HepG2 (cell line): ENCODE measurements at regions not wholly inside any gene's neighbourhood (a gene's known extent, or its start where the extent isn't known, plus 50 kb on each side); places are given as distances from the start of the nearest gene placed in this dataset.

Source experiments
- ATAC-seq: fragments of 200-7000 bp; cut with Tn5 transposase; 3 replicates; pipeline ENCODE4 v1.9.1; 2020; ENCODE audit warnings: mild to moderate bottlenecking, moderate library complexity
- BruUV-seq: library from RNA; stranded (reverse); fragments of 400-500 nt; replicated peaks from 2 replicates; lab custom pipeline; 2021; lab: Mats Ljungman, UMichigan
- CTCF ChIA-PET: fragments of 300-600 bp; formaldehyde crosslinking; extraction: SDS; loops from one replicate; lab custom pipeline; 2021; ENCODE audit warnings: low total read pairs, inconsistent platforms, low intra/inter-chr PET ratio; lab: Yijun Ruan, JAX
- POLR2A ChIA-PET: fragments of 350-600 bp; sonication (Branson Sonifier 250); formaldehyde crosslinking; loops from one replicate; lab custom pipeline; 2020; ENCODE audit warnings: antibody characterized with exemption, inconsistent platforms; lab: Yijun Ruan, JAX
- DNase-seq: peaks from one replicate; pipeline ENCODE4 v3.0.0-alpha.2; 2015; ENCODE audit warnings: low spot score
- FAIRE-seq: peaks from 3 replicates; lab custom pipeline; 2011; peaks lifted over from hg19 to GRCh38; lab: Jason Lieb, UNC
- H2AFZ ChIP-seq: one replicate; pipeline ENCODE4 v1.6.1; 2011; ENCODE audit warnings: low read length, inconsistent platforms
- H3K27ac ChIP-seq: fragments of 300-600 bp; 3 replicates; pipeline ENCODE4 v1.8.0; 2011; ENCODE audit warnings: mixed run types, mild to moderate bottlenecking, mixed read lengths, low read length, inconsistent platforms; ENCODE audit not compliant: insufficient read depth; ENCODE audit errors: extremely low read length
- H3K27me3 ChIP-seq, 2 experiments: fragments of 200-600 bp in 1 of 2; 2 replicates in 1 of 2; 3 replicates in 1 of 2; pipeline versions ENCODE4 v1.6.0 to v1.8.0; 2011; ENCODE audit warnings: low read length in 2 of 2, mild to moderate bottlenecking in 2 of 2, moderate library complexity in 2 of 2, inconsistent platforms in 1 of 2; ENCODE audit not compliant: insufficient read depth in 2 of 2, control insufficient read depth in 1 of 2
- H3K36me3 ChIP-seq, 2 experiments: fragments of 200-600 bp in 1 of 2; replicated peaks in 1 of 2; 2 replicates in 1 of 2; 3 replicates in 1 of 2; pipeline versions ENCODE4 v1.5.1 to v1.8.0; 2011; ENCODE audit warnings: low read length in 2 of 2, inconsistent platforms in 1 of 2; ENCODE audit not compliant: insufficient read depth in 2 of 2, control insufficient read depth in 1 of 2
- H3K4me1 ChIP-seq: 2 replicates; pipeline ENCODE4 v1.5.1; 2012; ENCODE audit warnings: low read length, inconsistent platforms; ENCODE audit not compliant: insufficient read depth
- H3K4me2 ChIP-seq: 2 replicates; pipeline ENCODE4 v1.6.0; 2011; ENCODE audit warnings: low read depth, low read length, inconsistent platforms
- H3K4me3 ChIP-seq, 3 experiments: fragments of 200-600 bp in 1 of 3; sonication (generic), shearing (Covaris generic) in 1 of 3; replicated peaks in 1 of 3; 2 replicates each; pipeline ENCODE4 v1.5.1; 2011 to 2016; ENCODE audit warnings: low read length in 3 of 3, inconsistent platforms in 2 of 3, low read depth in 2 of 3, mild to moderate bottlenecking in 2 of 3, control low read depth in 1 of 3, mixed read lengths in 1 of 3; ENCODE audit not compliant: insufficient read depth in 1 of 3
- H3K79me2 ChIP-seq: one replicate; pipeline ENCODE4 v1.6.1; 2011; ENCODE audit warnings: low read length, inconsistent platforms; ENCODE audit not compliant: insufficient read depth
- H3K9ac ChIP-seq: 2 replicates; pipeline ENCODE4 v1.6.0; 2011; ENCODE audit warnings: mild to moderate bottlenecking, low read depth, low read length, inconsistent platforms; ENCODE audit not compliant: insufficient read depth
- H3K9me3 ChIP-seq: 2 replicates; pipeline ENCODE4 v1.5.1; 2012; ENCODE audit warnings: mild to moderate bottlenecking, low read length
- H4K20me1 ChIP-seq: 2 replicates; pipeline ENCODE4 v1.6.0; 2011; ENCODE audit warnings: inconsistent platforms, mild to moderate bottlenecking, low read length, moderate library complexity; ENCODE audit not compliant: insufficient read depth
- AHR ChIP-seq: IDR thresholded peaks from 2 replicates; pipeline ENCODE4 v1.6.1; 2018; ENCODE audit warnings: missing genetic modification reagents, missing compliant biosample characterization
- GRHL1 ChIP-seq: sonication (generic); formaldehyde crosslinking; conservative IDR thresholded peaks from 2 replicates; pipeline ENCODE4 v1.8.0; 2022; ENCODE audit warnings: missing genetic modification reagents
- ZNF18 ChIP-seq: sonication (generic); formaldehyde crosslinking; IDR thresholded peaks from 2 replicates; pipeline ENCODE4 v1.8.0; 2022; ENCODE audit warnings: mild to moderate bottlenecking, missing genetic modification reagents; ENCODE audit not compliant: insufficient replicate concordance
- WGBS: methylation state at CpG from one replicate; pipeline ENCODE4 v1.1.6; 2017; ENCODE audit warnings: low lambda C conversion rate; 5-methylcytosine and 5-hydroxymethylcytosine counted together
- in situ Hi-C: cut with HindIII; loops from 2 replicates; pipeline ENCODE4 v1.10.0; 2017; ENCODE audit warnings: low pct_unique_long_range_greater_than_20kb; ENCODE audit not compliant: extremely low pct_ligation_motif_present
- intact Hi-C: fragments of 100-400 bp; cut with micrococcal nuclease; formaldehyde crosslinking; loops from one replicate; pipeline ENCODE4 v1.10.0; 2022; ENCODE audit not compliant: unreplicated experiment
- TF ChIP-seq, protein P1 (sequence below): sonication (generic); formaldehyde crosslinking; IDR thresholded peaks from 2 replicates; pipeline ENCODE4 v1.5.1; 2020; ENCODE audit warnings: mild to moderate bottlenecking, missing genetic modification reagents, moderate library complexity

DNA sequence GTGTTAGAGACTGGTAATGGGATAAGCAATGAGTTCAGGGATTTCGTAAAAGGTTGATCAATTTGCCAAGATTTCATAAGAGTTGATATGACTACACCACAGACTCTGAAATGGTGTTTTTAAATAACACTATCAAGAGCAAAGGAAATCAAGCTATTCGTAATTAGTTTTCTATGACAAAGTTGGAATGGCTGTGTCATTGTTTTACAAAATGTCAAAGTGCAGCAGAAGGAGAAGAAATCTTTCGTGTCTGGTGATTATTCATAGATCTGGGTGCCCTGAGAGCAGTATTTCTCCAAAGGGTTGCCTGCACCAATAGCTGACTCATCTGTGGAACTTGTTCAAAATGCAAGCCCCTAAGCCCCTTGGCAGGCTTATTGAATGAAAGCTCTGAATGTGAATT lies 70.1 kb downstream of the NABP1 start:
- CTCF ChIA-PET = no interaction called here
- intact Hi-C loops = no loop called here
- Histone ChIP-seq H2AFZ (no peak overlapping the region), H3K4me1 (no peaks in the 10 kb centered on the region), H3K79me2 (no peaks in the 10 kb centered on the region), H3K4me3 (no peak overlapping the region), H3K4me2 (no peak overlapping the region), H4K20me1 (no peaks in the 10 kb centered on the region), H3K36me3 (no peaks in the 10 kb centered on the region), H3K9ac (no peak overlapping the region), H3K27me3 (no peaks in the 10 kb centered on the region), H3K9me3 (no peaks in the 10 kb centered on the region), H3K27ac (no peak overlapping the region)
- 8% methylated on average over 3 of the region's 3 CpGs for WGBS
- BruUV-seq = no TSS peak
- POLR2A ChIA-PET = no interaction called here
- in situ Hi-C loops = no loop called here
- DNase-seq (no peak), FAIRE-seq (no peak), ATAC-seq (no peak)
- TF ChIP-seq GRHL1 (CRISPR knock-in tag) (no peak), AHR (no peak), ZNF18 (CRISPR knock-in tag) (no peak)
- TF ChIP-seq, protein P1, sequence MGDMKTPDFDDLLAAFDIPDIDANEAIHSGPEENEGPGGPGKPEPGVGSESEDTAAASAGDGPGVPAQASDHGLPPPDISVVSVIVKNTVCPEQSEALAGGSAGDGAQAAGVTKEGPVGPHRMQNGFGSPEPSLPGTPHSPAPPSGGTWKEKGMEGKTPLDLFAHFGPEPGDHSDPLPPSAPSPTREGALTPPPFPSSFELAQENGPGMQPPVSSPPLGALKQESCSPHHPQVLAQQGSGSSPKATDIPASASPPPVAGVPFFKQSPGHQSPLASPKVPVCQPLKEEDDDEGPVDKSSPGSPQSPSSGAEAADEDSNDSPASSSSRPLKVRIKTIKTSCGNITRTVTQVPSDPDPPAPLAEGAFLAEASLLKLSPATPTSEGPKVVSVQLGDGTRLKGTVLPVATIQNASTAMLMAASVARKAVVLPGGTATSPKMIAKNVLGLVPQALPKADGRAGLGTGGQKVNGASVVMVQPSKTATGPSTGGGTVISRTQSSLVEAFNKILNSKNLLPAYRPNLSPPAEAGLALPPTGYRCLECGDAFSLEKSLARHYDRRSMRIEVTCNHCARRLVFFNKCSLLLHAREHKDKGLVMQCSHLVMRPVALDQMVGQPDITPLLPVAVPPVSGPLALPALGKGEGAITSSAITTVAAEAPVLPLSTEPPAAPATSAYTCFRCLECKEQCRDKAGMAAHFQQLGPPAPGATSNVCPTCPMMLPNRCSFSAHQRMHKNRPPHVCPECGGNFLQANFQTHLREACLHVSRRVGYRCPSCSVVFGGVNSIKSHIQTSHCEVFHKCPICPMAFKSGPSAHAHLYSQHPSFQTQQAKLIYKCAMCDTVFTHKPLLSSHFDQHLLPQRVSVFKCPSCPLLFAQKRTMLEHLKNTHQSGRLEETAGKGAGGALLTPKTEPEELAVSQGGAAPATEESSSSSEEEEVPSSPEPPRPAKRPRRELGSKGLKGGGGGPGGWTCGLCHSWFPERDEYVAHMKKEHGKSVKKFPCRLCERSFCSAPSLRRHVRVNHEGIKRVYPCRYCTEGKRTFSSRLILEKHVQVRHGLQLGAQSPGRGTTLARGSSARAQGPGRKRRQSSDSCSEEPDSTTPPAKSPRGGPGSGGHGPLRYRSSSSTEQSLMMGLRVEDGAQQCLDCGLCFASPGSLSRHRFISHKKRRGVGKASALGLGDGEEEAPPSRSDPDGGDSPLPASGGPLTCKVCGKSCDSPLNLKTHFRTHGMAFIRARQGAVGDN (CRISPR knock-in tag) = no peak
